GM23248 (cell line): ENCODE measurements at regions not wholly inside any gene's neighbourhood (a gene's known extent, or its start where the extent isn't known, plus 50 kb on each side); places are given as distances from the start of the nearest gene placed in this dataset.
"Not testable (repeated sequence)": the region's sequence is repeated elsewhere in the genome, so short reads cannot be mapped to it uniquely, and the experiment has no call there.

ENCODE experiments used
- DNase-seq: peaks from one replicate; pipeline ENCODE4 v3.0.0-alpha.2; 2015
- H2AFZ ChIP-seq: fragments of 200-600 bp; sonication (generic); 2 replicates; pipeline ENCODE4 v1.6.1; 2016; ENCODE audit warnings: antibody characterized with exemption
- H3F3A ChIP-seq: fragments of 200-600 bp; sonication (generic); 2 replicates; pipeline ENCODE4 v1.6.1; 2016; ENCODE audit warnings: mild to moderate bottlenecking, antibody characterized with exemption, mixed run types; ENCODE audit not compliant: insufficient read depth
- H3K27ac ChIP-seq: fragments of 200-600 bp; sonication (generic); 2 replicates; pipeline ENCODE4 v1.5.1; 2016; ENCODE audit warnings: mild to moderate bottlenecking
- H3K27me3 ChIP-seq: fragments of 200-600 bp; sonication (generic); replicated peaks from 2 replicates; pipeline ENCODE4 v1.6.1; 2016; ENCODE audit warnings: mild to moderate bottlenecking; ENCODE audit not compliant: insufficient read depth
- H3K36me3 ChIP-seq: fragments of 200-600 bp; sonication (generic); 2 replicates; pipeline ENCODE4 v1.6.1; 2016; ENCODE audit warnings: low read depth, mild to moderate bottlenecking
- H3K4me1 ChIP-seq: fragments of 200-600 bp; sonication (generic); 2 replicates; pipeline ENCODE4 v1.6.1; 2016; ENCODE audit warnings: mild to moderate bottlenecking; ENCODE audit not compliant: insufficient read depth
- H3K4me2 ChIP-seq: fragments of 200-600 bp; sonication (generic); one replicate; pipeline ENCODE4 v1.6.1; 2016; ENCODE audit warnings: mild to moderate bottlenecking; ENCODE audit not compliant: unreplicated experiment
- H3K4me3 ChIP-seq: fragments of 200-600 bp; sonication (generic); 2 replicates; pipeline ENCODE4 v1.5.1; 2016; ENCODE audit warnings: mild to moderate bottlenecking
- H3K79me2 ChIP-seq: fragments of 200-600 bp; sonication (generic); 2 replicates; pipeline ENCODE4 v1.6.1; 2016; ENCODE audit warnings: mild to moderate bottlenecking; ENCODE audit not compliant: insufficient read depth
- H3K9ac ChIP-seq: fragments of 200-600 bp; sonication (generic); 2 replicates; pipeline ENCODE4 v1.6.1; 2016; ENCODE audit warnings: mild to moderate bottlenecking
- H3K9me2 ChIP-seq: fragments of 200-600 bp; sonication (generic); 2 replicates; pipeline ENCODE4 v1.6.1; 2016; ENCODE audit warnings: mixed run types, mild to moderate bottlenecking, moderate library complexity; ENCODE audit not compliant: insufficient read depth
- H3K9me3 ChIP-seq: fragments of 200-600 bp; sonication (generic); one replicate; pipeline ENCODE4 v1.6.1; 2017; ENCODE audit warnings: low read depth
- H4K20me1 ChIP-seq: fragments of 200-600 bp; sonication (generic); 2 replicates; pipeline ENCODE4 v1.6.0; 2016; ENCODE audit not compliant: insufficient read depth
- EZH2 ChIP-seq: fragments of 200-600 bp; sonication (generic); IDR thresholded peaks from 2 replicates; pipeline ENCODE4 v1.6.1; 2018; ENCODE audit warnings: antibody characterized with exemption, mild to moderate bottlenecking; ENCODE audit not compliant: insufficient read depth, poor library complexity, severe bottlenecking
- EZH2phosphoT487 ChIP-seq: fragments of 200-600 bp; sonication (generic); IDR thresholded peaks from 2 replicates; pipeline ENCODE4 v1.6.1; 2018; ENCODE audit warnings: antibody characterized with exemption, moderate library complexity, mild to moderate bottlenecking, low read depth; ENCODE audit not compliant: insufficient read depth
- WGBS, 2 experiments: methylation state at CpG; one replicate each; pipeline ENCODE4 v1.1.6; 2015 to 2017; ENCODE audit warnings: low lambda C conversion rate in 2 of 2, low coverage in 1 of 2; ENCODE audit errors: missing lambda C conversion rate in 2 of 2; 5-methylcytosine and 5-hydroxymethylcytosine counted together
- in situ Hi-C: fragments of 300-500 bp; cut with MboI; formaldehyde crosslinking; loops from 2 replicates; pipeline ENCODE4 v1.15.0; 2020

DNA sequence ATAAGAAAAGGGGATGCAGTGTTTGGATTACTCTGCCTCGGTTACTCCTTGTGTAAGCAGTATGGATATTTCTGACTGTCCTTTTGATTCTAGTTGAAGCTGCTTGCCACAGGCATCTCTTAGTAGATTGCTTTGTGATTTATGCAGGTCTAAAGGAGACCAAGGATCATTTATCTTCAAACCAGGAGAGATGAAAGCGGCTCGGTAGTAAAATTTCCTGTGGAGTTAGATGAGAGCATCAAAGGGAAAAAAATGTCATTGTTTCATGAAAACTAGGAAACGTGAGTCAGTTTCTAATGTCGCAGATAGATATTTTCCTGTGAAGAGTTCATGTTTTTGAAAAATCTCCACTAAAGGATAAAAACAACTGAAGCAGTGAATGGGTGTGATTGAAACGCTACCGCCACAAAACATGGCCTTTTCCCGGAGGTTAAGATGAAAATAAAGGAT lies 254.0 kb upstream of the TBL1XR1 start:
- in situ Hi-C loops, result no loop called here
- WGBS, 2 experiments, result 50 to 60% methylated on average over 8 of the region's 8 CpGs
- peak overlapping the region; percentile 60 for H3K9ac ChIP-seq
- no peaks in the 10 kb centered on the region for H3K27me3 ChIP-seq
- peaks cover 15% of the 10 kb centered on the region for H3F3A ChIP-seq
- H4K20me1 ChIP-seq, result no peaks in the 10 kb centered on the region
- H2AFZ ChIP-seq, result peak overlapping the region; percentile 61
- H3K4me3 ChIP-seq, result peak overlapping the region; percentile 44
- peak; percentile 19 for DNase-seq
- peaks cover 16% of the 10 kb centered on the region for H3K4me1 ChIP-seq
- no peaks in the 10 kb centered on the region for H3K9me2 ChIP-seq
- TF ChIP-seq EZH2phosphoT487 (no peak), EZH2 (no peak)
- H3K79me2 ChIP-seq, result no peaks in the 10 kb centered on the region
- H3K9me3 ChIP-seq, result no peaks in the 10 kb centered on the region
- H3K27ac ChIP-seq, result peak overlapping the region; percentile 78
- no peaks in the 10 kb centered on the region for H3K36me3 ChIP-seq
- peak overlapping the region; percentile 55 for H3K4me2 ChIP-seq

DNA sequence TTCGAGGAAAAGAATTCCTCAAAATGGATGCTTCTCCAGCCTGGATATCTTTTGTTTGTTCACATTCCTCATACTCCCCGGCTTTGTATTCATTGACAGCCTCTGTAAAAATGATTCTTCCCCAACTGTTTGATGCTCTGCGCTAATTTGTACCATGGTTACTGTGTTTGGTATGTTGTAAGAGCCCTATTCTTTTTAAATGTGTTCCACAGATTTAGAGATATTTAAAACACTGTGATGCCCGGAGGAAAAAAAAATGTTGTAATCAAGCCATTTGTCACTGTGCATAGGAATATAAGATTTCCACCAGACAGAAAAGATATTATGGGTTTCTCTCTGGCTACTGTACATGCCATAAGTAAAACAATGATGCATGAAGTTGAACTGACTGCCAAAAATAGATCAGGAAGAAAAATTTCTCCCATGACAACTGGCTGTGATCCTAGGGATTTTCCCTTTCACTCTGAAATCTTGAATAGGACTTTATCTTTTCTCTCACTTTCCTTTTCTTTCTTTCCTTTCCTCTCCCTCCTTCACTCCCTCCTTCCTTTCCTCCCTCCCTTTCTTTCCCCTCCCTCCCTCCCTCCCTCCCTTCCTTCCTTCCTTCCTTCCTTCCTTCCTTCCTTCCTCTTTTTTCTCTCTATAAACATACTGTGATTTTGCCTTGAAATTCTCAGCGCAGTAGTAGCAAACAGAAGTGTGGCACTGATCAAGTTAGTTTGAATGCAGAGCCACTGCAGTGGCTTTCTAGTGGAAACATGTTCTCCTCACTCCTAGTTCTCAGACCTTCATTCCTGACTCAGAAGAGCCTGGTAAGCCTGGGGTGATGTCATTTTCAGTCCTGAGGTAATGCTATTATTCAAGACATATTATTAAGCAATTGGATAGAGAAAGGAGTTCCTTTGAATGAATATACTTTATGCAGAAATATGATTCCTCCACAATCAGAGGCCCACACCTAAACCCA lies 254.9 kb upstream of the TBL1XR1 start:
- peak overlapping the region; percentile 44 for H3K4me3 ChIP-seq
- H3K79me2 ChIP-seq, result no peaks in the 10 kb centered on the region
- H3K27me3 ChIP-seq, result no peaks in the 10 kb centered on the region
- no peak for TF ChIP-seq EZH2phosphoT487
- TF ChIP-seq EZH2, result no peak
- peak overlapping the region; percentile 55 for H3K4me2 ChIP-seq
- peaks cover 15% of the 10 kb centered on the region for H3F3A ChIP-seq
- no peaks in the 10 kb centered on the region for H3K36me3 ChIP-seq
- H3K9me2 ChIP-seq, result no peaks in the 10 kb centered on the region
- no peaks in the 10 kb centered on the region for H4K20me1 ChIP-seq
- H3K9ac ChIP-seq, result peak overlapping the region; percentile 60
- in situ Hi-C loops, result no loop called here
- peak overlapping the region; percentile 78 for H3K27ac ChIP-seq
- peak; percentile 96 for DNase-seq
- H3K4me1 ChIP-seq, result peaks cover 16% of the 10 kb centered on the region
- peak overlapping the region; percentile 61 for H2AFZ ChIP-seq
- 6% methylated on average over 5 of the region's 5 CpGs for WGBS, 2 experiments
- no peaks in the 10 kb centered on the region for H3K9me3 ChIP-seq

DNA sequence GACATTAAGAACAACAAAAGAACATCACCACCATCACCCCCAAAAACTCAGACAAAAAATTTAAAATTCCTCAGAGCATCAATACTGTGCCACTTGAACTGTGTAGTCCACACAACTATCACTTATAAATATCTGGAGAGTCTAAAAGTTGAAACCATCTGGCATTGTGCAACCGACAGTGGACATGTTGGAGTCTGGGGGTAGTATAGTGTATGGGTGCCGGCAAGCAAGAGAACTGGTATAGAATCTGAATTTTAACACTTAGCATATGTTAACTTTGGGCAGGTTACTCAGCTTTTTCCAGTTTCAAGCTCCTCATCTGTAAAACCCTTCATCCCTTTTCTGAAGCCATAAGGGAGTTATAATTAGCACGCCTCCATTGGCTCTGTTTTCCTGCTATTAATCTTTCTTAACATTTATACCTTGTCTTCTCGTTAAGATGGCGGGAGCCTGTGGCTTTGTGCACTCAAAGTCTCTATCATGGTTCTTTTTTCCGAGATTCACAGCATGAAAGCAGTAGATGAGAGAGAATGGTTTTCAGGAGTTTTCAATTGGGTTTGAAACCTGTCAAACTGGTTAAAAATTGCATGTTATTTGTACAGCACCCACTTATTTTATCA lies 255.7 kb upstream of the TBL1XR1 start:
- peaks cover 16% of the 10 kb centered on the region for H3K4me1 ChIP-seq
- H3K27ac ChIP-seq, result peak overlapping the region; percentile 78
- H2AFZ ChIP-seq, result no peak overlapping the region
- no peaks in the 10 kb centered on the region for H3K9me3 ChIP-seq
- in situ Hi-C loops, result no loop called here
- peaks cover 15% of the 10 kb centered on the region for H3F3A ChIP-seq
- H3K4me3 ChIP-seq, result no peak overlapping the region
- H3K9ac ChIP-seq, result no peak overlapping the region
- H4K20me1 ChIP-seq, result no peaks in the 10 kb centered on the region
- H3K4me2 ChIP-seq, result peak overlapping the region; percentile 55
- peak; percentile 28 for DNase-seq
- H3K79me2 ChIP-seq, result no peaks in the 10 kb centered on the region
- H3K9me2 ChIP-seq, result no peaks in the 10 kb centered on the region
- TF ChIP-seq EZH2 (no peak), EZH2phosphoT487 (no peak)
- H3K36me3 ChIP-seq, result no peaks in the 10 kb centered on the region
- WGBS, 2 experiments, result 80 to 82% methylated on average over 6 of the region's 6 CpGs
- H3K27me3 ChIP-seq, result no peaks in the 10 kb centered on the region

DNA sequence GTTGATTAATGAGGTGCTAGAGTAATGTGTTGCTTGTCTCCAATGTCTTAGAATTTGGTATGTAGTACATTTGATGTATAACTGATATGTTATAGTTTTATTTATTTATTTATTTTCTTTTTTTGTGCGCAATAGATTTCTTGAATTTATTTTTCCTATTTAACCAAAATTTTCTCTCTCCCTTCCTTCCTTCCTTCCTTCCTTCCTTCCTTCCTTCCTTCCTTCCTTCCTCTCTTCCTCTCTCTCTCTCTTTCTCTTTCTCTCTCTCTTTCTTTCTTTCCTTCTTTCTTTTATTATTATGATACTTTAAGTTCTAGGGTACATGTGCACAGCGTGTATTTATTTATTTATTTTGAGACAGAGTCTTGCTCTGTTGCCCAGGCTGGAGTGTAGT lies 256.2 kb upstream of the TBL1XR1 start:
- H4K20me1 ChIP-seq, result no peaks in the 10 kb centered on the region
- H3K4me2 ChIP-seq, result no peak overlapping the region
- H3K27me3 ChIP-seq, result no peaks in the 10 kb centered on the region
- H3K9ac ChIP-seq, result no peak overlapping the region
- no peaks in the 10 kb centered on the region for H3K36me3 ChIP-seq
- peaks cover 16% of the 10 kb centered on the region for H3K4me1 ChIP-seq
- no peaks in the 10 kb centered on the region for H3K9me3 ChIP-seq
- H2AFZ ChIP-seq, result no peak overlapping the region
- no peak overlapping the region for H3K27ac ChIP-seq
- no peaks in the 10 kb centered on the region for H3K79me2 ChIP-seq
- TF ChIP-seq EZH2phosphoT487 (no peak), EZH2 (no peak)
- no peaks in the 10 kb centered on the region for H3K9me2 ChIP-seq
- WGBS, 2 experiments, result 97 to 100% methylated on average over 2 of the region's 2 CpGs
- peaks cover 15% of the 10 kb centered on the region for H3F3A ChIP-seq
- DNase-seq, result no peak
- in situ Hi-C loops, result no loop called here
- H3K4me3 ChIP-seq, result no peak overlapping the region

DNA sequence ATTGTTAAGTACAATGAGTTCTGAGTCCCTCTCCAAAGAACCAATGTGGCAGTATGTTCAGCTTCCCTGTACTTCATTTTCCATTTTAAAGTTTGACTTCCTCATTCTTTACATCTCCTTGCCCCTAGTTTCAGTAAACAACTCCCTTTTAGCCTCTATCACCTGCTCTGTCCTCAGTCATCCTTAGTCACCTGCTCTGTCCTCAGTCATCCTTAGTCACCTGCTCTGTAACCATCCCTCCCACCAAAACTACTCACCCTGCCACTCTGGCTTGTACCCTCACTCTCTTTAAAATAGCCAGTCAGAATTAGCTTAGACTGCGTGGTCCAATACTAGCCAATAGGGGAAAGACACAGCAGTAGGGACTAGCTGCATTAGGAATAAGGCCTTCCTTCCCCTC lies 259.9 kb upstream of the TBL1XR1 start:
- H2AFZ ChIP-seq, H3K4me3 ChIP-seq, H3K9ac ChIP-seq, H3K27ac ChIP-seq, H3K36me3 ChIP-seq, H3K9me3 ChIP-seq, in situ Hi-C loops, H3K4me2 ChIP-seq, DNase-seq, H4K20me1 ChIP-seq, H3F3A ChIP-seq, H3K9me2 ChIP-seq, H3K27me3 ChIP-seq, H3K79me2 ChIP-seq: not testable (repeated sequence)
- 100% methylated on average over 1 of the region's 1 CpG for WGBS, 2 experiments
- H3K4me1 ChIP-seq, result peaks cover 22% of the 10 kb centered on the region
